ENCODE measurements at regions not wholly inside any gene's neighbourhood (a gene's known extent, or its start where the extent isn't known, plus 50 kb on each side); places are given as distances from the start of the nearest gene placed in this dataset.

- TF ChIP-seq POLR2AphosphoS5 (IDR thresholded peaks at IDR 0.05; ENCODE audit: low read depth, low read length) (no peak), REST (IDR thresholded peaks at IDR 0.05; ENCODE audit: insufficient read depth in 1 of 2, low read depth in 2 of 2, low read length in 1 of 2) (no peak)
Measured at GRCh38 chr20:61086031-61086430, 166.0 kb upstream of the CDH4 start.

Measured in Panc1 (cell line).